ENCODE measurements at regions not wholly inside any gene's neighbourhood (a gene's known extent, or its start where the extent isn't known, plus 50 kb on each side); places are given as distances from the start of the nearest gene placed in this dataset.

GRCh38 chr3:80556763-80557162, 789.0 kb upstream of the ROBO1 start:
- WGBS, result 58% methylated on average over 1 of the region's 1 CpG
- intact Hi-C loops (cut with DNase I), result no loop called here
- Histone ChIP-seq H3K27ac (no peak overlapping the region), H3K9me3 (no peaks in the 10 kb centered on the region), H3K4me1 (replicated peaks) (no peaks in the 10 kb centered on the region), H3K4me3 (no peak overlapping the region), H3K27me3 (replicated peaks; ENCODE audit: insufficient read depth) (no peaks in the 10 kb centered on the region), H3K36me3 (no peaks in the 10 kb centered on the region)
- TF ChIP-seq POLR2AphosphoS5 (IDR thresholded peaks at IDR 0.05), result no peak
- TF ChIP-seq POLR2A (IDR thresholded peaks at IDR 0.05), result no peak
- no peak for TF ChIP-seq CTCF (IDR thresholded peaks at IDR 0.05)
- DNase-seq (ENCODE audit: low spot score), result no peak

GRCh38 chr3:80554304-80554703, 786.5 kb upstream of the ROBO1 start:
- H3K4me3 ChIP-seq, result no peak overlapping the region
- intact Hi-C loops (cut with DNase I), result no loop called here

GRCh38 chr3:80553211-80553610, 785.4 kb upstream of the ROBO1 start:
- WGBS, result 54% methylated on average over 4 of the region's 4 CpGs

More at GRCh38 chr3:80554304-80554703, 786.5 kb upstream of the ROBO1 start:
- DNase-seq (ENCODE audit: low spot score), result no peak
- Histone ChIP-seq H3K27ac (no peak overlapping the region), H3K36me3 (no peaks in the 10 kb centered on the region), H3K4me1 (replicated peaks) (no peaks in the 10 kb centered on the region), H3K9me3 (no peaks in the 10 kb centered on the region), H3K27me3 (replicated peaks; ENCODE audit: insufficient read depth) (no peaks in the 10 kb centered on the region)
- no peak for TF ChIP-seq POLR2A (IDR thresholded peaks at IDR 0.05)
- TF ChIP-seq POLR2AphosphoS5 (IDR thresholded peaks at IDR 0.05), result no peak
- no peak for TF ChIP-seq CTCF (IDR thresholded peaks at IDR 0.05)
- whole genome bisulfite sequencing, result 86% methylated on average over 3 of the region's 3 CpGs

GRCh38 chr3:80550174-80550573, 782.4 kb upstream of the ROBO1 start:
- no peak overlapping the region for H3K4me3 ChIP-seq
- no peaks in the 10 kb centered on the region for H3K36me3 ChIP-seq
- TF ChIP-seq POLR2A (IDR thresholded peaks at IDR 0.05), result no peak
- no peaks in the 10 kb centered on the region for H3K27me3 ChIP-seq (replicated peaks; ENCODE audit: insufficient read depth)
- WGBS, result 25% methylated on average over 5 of the region's 5 CpGs
- H3K27ac ChIP-seq, result no peak overlapping the region
- H3K4me1 ChIP-seq (replicated peaks), result no peaks in the 10 kb centered on the region
- no peak for DNase-seq (ENCODE audit: low spot score)
- intact Hi-C loops (cut with DNase I), result no loop called here
- no peaks in the 10 kb centered on the region for H3K9me3 ChIP-seq

More at GRCh38 chr3:80553211-80553610, 785.4 kb upstream of the ROBO1 start:
- Histone ChIP-seq H3K4me1 (replicated peaks) (no peaks in the 10 kb centered on the region), H3K36me3 (no peaks in the 10 kb centered on the region), H3K4me3 (no peak overlapping the region), H3K27me3 (replicated peaks; ENCODE audit: insufficient read depth) (no peaks in the 10 kb centered on the region), H3K27ac (no peak overlapping the region), H3K9me3 (no peaks in the 10 kb centered on the region)
- intact Hi-C loops (cut with DNase I), result no loop called here
- TF ChIP-seq POLR2A (IDR thresholded peaks at IDR 0.05) (no peak), CTCF (IDR thresholded peaks at IDR 0.05) (no peak), POLR2AphosphoS5 (IDR thresholded peaks at IDR 0.05) (no peak)
- no peak for DNase-seq (ENCODE audit: low spot score)

GRCh38 chr3:80549173-80549572, 781.4 kb upstream of the ROBO1 start:
- 51% methylated on average over 1 of the region's 1 CpG for WGBS
- no peak overlapping the region for H3K27ac ChIP-seq
- no peaks in the 10 kb centered on the region for H3K9me3 ChIP-seq
- no peaks in the 10 kb centered on the region for H3K27me3 ChIP-seq (replicated peaks; ENCODE audit: insufficient read depth)
- H3K4me1 ChIP-seq (replicated peaks), result no peaks in the 10 kb centered on the region
- H3K4me3 ChIP-seq, result no peak overlapping the region
- H3K36me3 ChIP-seq, result no peaks in the 10 kb centered on the region
- no peak for DNase-seq (ENCODE audit: low spot score)
- intact Hi-C loops (cut with DNase I), result no loop called here
- no peak for TF ChIP-seq POLR2A (IDR thresholded peaks at IDR 0.05)
- no peak for TF ChIP-seq POLR2AphosphoS5 (IDR thresholded peaks at IDR 0.05)
- TF ChIP-seq CTCF (IDR thresholded peaks at IDR 0.05), result no peak

Data from prostate gland (tissue), 2 donors.